NCI-H1048 (cell line): ENCODE measurements at regions not wholly inside any gene's neighbourhood (a gene's known extent, or its start where the extent isn't known, plus 50 kb on each side); places are given as distances from the start of the nearest gene placed in this dataset.

Experiments used
- DNase-seq: peaks from one replicate; lab custom pipeline; 2025; lab: John Stamatoyannopoulos, UW

DNA sequence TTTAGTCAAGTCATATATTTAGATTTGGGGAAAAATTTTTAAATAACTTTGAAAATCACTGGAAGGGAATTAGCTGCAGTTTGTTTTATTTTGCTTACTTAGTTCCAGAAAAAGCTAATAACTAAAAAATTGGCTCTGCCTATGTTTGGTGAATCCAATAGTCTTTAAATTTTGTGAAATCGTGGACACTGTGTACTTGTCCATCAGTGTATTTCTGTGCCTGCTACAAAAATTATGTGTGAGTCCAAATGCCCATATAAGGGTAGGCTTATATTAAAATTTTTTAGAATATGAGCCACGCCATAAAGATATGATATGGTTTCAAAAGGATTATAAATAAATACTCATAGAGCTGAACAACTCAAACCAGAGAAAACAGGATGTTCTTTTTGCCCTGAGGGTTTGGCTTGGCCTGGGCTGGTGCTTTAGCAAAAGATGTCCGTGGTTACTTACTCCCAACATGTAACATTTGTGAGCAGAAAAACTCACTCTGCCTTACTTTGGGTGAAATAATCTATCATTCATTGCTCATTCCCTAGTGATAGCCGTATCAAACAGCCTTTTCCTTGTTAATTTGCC is 133.2 kb upstream of the PRLR start:
- DNase-seq: no peak

DNA sequence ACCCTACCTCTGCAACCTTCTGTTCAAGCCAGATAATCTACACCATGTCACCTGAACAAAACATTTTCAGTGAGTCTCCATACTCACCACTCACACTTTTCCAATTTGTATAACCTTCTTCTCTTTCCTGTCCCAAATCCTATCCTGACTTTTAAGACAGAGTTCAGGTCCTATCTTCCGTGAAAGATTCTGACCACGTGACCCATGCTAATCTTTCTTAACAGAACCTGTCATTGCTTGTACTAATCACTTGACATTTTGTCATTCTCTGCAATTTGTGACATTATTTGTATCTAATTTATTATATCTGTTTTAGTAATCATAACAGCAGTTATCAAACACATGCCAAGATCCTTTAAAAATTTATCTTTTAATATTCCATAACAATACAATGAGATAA is 132.5 kb upstream of the PRLR start:
- DNase-seq: no peak

DNA sequence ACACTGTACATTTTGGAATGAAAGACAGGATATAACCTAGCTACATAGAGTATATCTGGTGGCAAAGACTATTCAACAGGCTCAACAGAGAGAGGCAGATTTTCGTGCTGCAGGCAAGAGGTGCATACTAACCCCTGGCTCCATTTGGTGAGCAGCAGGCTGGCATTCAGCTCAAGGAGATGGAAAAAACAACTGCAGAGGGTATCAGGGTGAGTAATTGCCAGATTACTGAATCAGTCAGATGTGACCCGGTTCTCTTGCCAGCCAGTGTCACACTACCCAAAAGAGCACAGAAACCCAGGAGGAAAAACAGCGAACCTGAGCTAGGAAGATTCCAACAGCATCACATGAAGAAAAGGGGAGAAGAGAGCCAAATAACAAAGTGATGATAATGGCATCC is 130.4 kb upstream of the PRLR start:
- no peak for DNase-seq

DNA sequence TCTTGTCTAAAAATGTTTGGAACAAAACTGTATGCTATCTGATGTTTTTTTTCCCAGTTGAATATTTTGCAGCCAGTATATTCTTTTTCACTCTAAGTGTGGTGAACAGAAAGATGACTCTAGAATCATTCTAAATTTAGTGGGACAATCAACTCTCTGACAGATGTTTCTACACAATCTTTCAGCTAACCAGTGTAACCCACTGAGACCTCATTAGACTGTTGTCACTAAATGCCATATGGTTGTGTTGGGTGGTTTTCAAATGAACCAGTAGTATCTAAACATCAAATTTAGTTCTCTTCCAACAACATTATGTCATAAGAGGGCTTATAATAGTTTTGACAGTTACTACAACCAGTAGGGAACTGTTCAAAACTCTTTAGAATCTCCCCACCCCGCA is 129.6 kb upstream of the PRLR start:
- no peak for DNase-seq

DNA sequence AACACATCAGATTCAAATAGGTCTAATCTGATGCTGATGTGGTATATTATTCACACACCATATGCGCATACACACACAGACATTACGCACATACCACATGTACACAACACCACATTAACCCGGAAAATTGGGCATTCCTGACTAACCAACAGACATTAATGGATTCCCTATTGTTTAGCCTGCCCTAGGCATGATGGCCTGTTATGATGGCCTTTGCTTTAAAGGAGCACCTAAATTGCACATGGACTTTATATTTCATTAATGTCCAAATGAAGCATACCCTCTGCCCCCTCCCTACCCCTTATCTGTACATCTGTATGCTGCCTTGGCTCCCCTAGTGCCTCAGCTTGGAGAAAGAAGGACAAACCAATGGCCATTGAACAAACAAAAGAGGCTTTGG is 127.7 kb upstream of the PRLR start:
- DNase-seq: no peak

DNA sequence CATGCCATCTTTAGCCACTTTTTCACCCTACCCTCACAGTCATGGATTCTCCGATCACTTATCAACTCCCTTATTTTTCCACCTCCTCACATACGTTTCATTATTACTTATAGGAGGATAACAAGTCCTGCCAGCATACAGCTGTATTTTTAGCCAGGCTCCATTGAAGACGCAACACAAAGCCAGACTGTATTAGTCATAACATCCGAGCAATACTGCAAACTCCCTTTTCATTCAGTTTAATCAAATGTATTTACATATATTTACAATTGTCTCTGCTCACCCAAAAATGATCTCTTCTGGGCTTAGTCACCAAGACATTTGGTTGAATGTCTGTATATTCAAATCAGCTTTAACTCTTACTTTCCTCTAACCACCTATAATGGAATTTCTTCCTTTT is 126.4 kb upstream of the PRLR start:
- no peak for DNase-seq

DNA sequence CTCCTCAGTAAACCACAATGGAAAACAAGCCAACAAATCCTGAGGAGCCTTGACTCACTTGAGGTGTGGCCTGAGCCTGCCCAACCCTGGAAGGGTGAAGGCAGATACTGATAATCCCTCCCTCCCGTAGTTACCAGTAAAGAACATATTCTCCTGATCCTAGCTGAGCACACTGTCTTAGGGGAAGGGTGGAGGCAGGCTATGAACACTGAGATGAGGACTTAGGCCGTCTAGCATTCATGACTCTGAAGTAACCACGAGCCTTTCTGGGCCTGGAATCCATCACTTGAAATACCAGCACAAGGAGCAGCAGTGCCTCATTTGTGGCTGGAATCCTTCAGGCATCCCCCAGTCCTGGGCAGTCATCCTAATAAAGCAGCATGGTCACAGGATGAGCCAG is 124.5 kb upstream of the PRLR start:
- no peak for DNase-seq

DNA sequence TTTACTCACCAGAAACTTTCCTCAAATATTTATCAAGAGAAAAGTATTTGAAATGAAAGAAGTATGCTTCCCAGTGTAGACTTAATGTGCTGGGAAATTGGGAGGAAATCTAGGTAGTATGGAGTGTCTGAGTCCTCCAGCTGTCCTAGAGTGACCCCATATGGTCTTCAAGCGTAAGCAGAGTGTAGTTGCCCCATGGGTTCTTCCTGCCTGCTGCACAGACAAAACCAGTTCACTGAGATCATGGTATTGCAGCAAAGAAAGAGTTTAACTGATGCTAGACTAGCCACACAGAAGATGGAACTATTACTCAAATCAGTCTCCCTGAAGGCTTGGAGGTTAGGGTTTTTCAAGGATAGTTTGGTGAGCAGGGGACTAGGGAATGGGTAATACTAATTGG is 114.9 kb upstream of the PRLR start:
- no peak for DNase-seq

DNA sequence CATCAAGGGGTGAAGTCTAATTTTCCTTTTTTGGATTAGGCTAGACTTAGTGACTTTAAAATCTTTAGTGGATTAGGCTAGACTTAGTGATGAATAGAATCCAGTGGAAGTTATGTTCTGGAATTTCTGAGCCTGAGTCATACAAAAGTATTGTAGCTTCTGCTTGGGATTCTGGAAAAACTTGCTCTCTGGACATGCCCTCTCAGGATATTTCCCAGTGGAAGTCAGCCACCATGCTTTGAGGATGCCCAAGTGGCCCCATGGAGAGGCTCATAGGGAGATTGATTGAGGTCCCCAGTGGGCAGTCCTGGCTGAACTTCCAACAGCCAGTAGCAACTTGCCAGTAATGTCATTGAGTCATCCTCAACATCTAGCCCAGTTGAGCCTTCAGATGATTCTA is 112.4 kb upstream of the PRLR start:
- no peak for DNase-seq

DNA sequence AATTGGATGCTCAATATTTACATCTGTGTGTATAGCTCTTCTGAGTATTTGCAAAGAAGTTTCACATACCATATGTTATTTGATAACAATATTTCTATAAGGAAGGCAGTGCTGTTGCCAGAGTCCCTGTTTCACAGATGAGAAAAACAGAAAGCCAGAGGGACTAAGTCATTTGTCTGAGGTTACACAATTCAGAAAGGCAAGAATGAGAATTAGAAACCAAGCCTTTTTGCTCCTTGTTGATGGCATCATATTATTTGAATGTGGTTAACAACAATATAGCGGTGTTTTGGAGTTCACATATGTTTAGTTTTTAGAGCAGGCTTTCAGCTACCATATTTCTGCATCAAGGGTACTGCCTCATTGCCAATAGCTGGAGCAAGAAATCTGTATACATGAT is 110.9 kb upstream of the PRLR start:
- DNase-seq: no peak

DNA sequence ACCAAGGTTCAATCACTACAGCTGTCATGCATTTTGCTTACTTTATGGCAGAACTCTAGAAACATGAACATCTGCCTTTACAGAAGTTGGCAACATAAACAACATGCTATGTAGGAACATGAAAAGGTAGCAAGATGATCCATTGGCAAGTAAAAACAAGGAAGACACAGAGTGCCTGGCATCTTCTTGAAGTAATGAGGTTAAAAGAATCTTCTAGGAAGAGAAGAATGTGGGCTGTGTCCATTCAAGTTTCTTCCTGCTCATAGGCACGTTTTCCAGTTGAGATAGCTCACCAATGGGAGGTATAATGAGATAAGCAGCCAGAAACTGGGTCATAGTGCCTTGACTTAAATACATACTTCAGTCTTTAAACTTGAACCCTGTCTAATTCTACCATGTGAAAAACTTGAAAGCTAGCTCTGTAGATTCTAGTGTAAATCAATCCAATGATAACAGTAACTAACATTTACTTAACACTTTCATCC is 109.4 kb upstream of the PRLR start:
- no peak for DNase-seq

DNA sequence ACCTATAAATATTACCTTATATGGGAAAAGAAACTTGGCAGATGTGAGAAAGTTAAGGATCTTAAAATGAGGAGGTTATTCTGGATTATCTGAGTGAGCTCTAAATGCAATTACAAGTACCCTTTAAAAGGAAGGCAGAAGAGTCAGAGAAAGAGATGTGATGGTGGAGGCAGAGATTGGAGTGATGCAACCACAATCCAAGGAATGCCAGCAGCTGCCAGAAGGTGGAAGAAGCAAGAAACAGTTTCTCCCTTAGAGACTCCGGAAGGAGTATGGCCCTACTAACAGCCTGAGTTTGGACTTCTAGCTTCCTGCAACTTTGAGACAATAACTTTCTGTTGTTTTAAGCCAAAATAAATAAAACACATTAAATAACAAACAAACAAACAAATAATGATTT is 108.7 kb upstream of the PRLR start:
- no peak for DNase-seq

DNA sequence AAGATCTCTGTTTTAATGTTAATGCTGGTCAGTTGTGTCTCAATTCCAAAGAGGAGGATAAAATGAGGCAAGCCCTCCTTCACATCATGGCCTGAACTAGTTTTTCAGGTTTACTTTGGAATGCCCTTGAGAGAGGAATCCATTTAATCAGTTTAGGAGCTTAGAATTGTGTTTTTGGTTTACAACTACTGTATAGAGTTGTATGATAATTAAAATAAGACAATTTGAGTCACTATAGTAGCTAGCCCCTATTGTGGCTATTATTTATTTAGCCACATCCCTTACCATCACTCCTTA is 107.8 kb upstream of the PRLR start:
- no peak for DNase-seq

DNA sequence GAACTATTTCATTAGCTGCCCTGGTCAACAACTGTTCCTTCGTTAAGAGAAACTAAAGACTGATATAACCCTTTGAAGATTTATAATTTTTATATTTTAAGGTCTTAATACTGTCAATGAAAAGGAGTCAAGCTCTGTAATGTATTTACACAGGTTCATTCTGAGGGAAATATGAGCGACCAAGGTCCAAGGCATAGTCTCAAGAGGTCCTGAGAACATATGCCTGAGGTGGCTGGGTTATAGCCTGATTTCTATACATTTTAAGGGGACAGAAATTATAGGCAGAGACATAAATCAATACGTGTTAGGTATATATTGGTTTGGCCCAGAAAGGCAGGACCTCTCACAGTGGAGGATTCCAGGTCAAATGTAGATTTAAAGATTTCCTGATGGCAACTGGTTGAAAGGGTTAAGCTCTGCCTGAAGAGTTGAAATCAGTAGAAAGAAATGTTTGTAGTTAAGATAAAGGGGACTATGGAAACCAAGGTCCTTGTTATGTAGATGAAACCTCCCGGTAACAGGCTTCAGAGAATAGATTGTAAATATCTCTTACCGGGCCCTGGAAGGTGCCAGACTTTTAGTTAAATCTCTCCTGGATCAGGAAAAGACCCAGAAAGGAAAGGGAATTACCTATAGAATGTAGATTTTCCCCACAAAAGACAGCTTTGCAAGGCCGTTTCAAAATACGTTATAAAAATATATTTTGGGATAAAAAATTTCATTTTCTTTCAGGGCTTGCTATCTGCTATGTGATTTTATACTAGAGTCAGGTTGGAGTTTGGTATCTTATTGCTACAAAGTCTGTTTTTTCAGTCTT is 107.3 kb upstream of the PRLR start:
- DNase-seq: no peak

DNA sequence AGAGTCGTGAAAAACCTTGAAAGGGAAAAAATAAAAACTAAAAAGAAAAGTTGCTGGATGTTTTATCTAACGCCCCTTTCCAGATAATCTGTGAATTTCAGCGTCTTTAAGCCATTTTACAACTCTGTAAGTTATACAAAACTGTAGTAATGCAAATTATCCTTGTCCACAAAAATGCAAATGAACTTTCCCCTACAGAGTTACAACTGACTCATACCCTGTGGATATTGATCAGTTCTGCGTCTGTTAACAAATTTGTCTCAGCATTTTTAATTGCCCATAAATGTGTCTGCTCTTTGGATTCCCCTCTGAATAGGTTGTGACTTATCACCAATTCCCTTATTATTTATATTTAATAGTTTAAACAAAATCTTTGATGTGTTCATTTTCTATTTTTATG is 105.9 kb upstream of the PRLR start:
- no peak for DNase-seq

DNA sequence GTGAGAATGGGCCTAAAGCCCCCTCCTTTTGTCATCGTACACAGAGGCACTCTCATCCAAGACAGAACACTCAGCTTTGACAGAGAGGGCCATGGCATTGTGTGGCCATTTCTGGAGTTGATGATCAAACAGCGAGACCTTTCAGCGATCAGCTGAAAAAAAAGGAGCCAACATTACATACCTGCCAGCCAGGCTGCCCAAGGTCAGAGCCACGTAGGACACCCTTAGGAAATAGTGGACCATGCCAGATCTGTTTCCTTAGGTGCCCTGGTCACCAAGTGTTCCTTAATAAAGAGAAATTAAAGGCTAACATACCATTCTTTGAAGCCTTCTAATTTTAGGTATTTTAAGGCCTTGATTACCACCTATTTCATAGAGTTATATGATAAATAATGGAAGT is 105.5 kb upstream of the PRLR start:
- DNase-seq: no peak

DNA sequence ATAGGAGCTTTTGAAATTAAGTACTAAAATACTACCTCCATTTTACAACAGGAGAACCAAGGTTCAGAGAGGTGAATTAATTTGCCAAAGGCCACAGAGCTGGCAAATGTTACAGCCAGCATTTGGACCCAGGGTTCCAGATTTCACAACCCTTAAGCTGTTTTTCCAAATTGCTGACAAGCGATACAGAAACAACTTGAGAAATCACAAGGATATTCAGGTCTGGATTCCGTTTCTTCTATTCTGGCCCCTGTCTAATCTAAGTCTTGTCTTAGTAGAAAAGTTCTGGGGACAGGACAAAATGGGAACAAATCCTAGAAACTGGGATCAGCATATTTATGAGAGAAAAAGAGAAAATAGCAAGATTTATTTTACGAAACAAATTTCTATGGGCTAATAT is 103.1 kb upstream of the PRLR start:
- DNase-seq: no peak

DNA sequence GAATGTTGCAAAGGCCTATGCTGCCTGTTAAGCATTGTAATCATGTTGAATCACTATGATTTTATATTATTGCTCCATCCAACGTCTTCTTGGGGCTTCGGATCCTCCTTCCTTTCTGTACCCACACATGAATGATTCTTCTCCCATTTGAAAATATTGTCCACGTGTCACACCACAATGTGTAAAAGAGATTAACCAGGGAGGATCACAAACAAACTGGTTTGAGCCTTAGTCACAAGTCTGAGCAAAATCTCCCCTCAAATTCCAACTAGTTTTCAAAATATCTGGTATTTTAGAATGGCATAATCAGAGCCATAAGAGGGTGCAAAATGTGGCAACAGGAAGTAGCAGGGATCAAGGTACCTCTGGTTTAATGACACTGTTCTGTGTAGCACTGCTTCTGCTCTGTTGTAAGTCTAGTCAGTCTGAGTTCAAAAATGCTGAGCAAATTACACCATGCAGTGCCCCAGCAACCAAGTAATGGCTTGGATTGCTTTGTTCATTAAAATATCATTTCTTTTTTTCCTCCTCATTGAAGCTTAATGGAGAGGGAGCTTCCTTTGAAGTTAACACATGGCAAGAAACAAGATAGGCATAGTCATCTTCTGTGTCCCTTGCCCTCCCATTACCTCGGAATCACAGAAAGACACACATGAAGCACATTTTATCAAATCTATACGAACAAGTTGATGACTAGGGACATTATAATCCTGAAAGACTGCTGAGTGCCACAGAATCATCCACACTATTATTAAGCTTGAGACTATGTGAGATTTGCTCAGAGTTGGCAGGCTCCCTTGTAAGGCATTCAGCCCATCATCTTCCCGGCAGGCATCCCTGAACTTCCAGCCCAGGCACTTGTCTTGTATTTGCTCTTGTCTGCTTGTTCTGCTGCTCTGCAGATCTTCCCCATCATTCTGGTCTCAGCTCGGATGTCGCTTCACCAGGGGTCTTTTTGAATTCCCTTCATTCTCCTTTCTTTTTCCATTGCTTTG is 102.0 kb upstream of the PRLR start:
- no peak for DNase-seq

DNA sequence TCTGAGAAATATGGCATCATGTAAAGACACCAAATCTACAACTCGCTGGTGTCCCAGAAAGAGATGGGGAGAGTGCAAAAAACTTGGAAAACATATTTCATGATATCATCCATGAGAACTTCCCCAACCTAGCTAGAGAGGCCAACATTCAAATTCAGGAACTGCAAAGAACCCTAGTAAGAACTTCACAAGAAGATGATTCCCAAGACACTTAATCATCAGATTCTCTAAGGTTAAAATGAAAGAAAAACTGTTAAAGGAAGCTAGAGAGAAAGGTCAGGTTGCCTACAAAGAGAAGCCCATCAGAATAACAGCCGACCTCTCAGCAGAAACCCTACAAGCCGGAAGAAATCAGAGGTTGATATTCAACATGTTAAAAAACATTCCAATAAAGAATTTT is 95.5 kb upstream of the PRLR start:
- no peak for DNase-seq

DNA sequence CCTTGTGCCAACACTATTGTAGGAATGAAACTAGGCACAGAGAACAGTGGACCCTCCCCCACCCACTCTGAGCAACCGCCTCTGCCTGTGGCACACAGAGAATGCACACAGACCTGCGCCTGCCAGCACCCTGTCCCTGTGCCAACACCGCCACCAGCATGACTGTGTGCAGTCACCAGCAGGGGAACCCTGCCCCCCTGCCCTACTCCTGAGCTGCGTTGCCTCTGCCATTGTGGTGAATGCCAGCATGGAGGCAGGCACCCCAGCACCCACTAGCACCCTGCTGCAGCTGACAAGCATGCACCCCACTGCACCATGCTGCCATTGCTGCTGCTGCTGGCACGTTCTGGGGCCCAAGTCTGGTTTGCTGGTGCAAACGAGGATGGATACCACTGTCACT is 94.4 kb upstream of the PRLR start:
- no peak for DNase-seq

DNA sequence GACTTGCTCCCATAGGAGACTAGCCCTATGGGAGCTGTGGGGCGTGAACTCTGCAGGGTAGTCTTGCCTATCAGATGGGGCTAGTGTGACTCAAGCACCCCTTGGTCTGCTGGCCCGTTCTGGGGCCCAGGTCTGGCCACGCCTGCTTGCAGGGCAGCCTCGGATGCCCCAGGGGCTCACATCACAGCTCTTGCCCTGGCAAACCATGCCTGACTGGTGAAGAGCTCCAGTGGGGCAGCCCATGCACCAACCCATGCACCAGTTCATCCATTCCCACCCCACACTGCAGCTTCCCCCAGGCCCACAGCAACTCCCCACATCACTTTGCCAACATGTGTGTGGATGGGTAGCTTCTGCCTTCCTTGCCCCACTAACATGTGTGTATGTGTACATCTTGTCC is 93.9 kb upstream of the PRLR start:
- no peak for DNase-seq

DNA sequence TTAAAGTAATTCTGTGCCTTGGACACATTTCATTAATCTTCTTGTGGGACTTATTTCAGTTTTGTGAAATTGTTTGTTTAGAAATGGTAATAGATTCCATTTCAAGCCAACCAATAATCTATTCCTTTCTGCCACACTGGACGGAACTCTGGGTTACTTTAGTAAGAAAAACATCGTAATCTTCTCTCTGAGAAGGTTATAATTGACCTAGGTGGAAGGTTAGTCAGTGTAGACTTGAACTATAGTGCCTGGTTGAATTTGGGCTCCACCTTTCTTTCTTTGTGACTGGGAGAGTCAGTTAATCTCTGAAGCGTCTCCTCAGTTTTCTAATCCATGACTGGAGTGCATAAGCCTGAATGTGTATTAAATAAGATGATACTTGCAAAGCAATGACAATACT is 89.7 kb upstream of the PRLR start:
- DNase-seq: no peak
